H9 (cell line): ENCODE measurements at regions not wholly inside any gene's neighbourhood (a gene's known extent, or its start where the extent isn't known, plus 50 kb on each side); places are given as distances from the start of the nearest gene placed in this dataset.

Experiments
- DNase-seq: peaks from one replicate; pipeline ENCODE4 v3.0.0-alpha.2; 2017
- H2AFZ ChIP-seq: one replicate; pipeline ENCODE4 v1.6.1; 2013; ENCODE audit warnings: mild to moderate bottlenecking, low read length, control low read depth, moderate library complexity
- H2AK5ac ChIP-seq: 2 replicates; pipeline ENCODE4 v1.6.1; 2013; ENCODE audit warnings: low read length, control low read depth, mixed read lengths; ENCODE audit not compliant: insufficient read length
- H2BK120ac ChIP-seq: one replicate; pipeline ENCODE4 v1.6.1; 2013; ENCODE audit warnings: low read depth, mild to moderate bottlenecking, low read length, control low read depth, inconsistent platforms; ENCODE audit not compliant: poor library complexity, severe bottlenecking
- H2BK12ac ChIP-seq: 2 replicates; pipeline ENCODE4 v1.6.1; 2013; ENCODE audit warnings: low read length, control low read depth, mixed read lengths, low read depth; ENCODE audit not compliant: insufficient read length
- H2BK15ac ChIP-seq: 2 replicates; pipeline ENCODE4 v1.6.1; 2013; ENCODE audit warnings: low read depth, low read length, control low read depth
- H2BK20ac ChIP-seq: one replicate; pipeline ENCODE4 v1.6.1; 2013; ENCODE audit warnings: low read depth, mild to moderate bottlenecking, low read length, control low read depth, inconsistent platforms; ENCODE audit not compliant: poor library complexity, severe bottlenecking
- H2BK5ac ChIP-seq: 2 replicates; pipeline ENCODE4 v1.6.1; 2013; ENCODE audit warnings: low read length, control low read depth, mixed read lengths; ENCODE audit not compliant: insufficient read length
- H3K14ac ChIP-seq: 2 replicates; pipeline ENCODE4 v1.6.1; 2013; ENCODE audit warnings: low read length, control low read depth; ENCODE audit not compliant: insufficient read depth
- H3K18ac ChIP-seq: 2 replicates; pipeline ENCODE4 v1.6.1; 2013; ENCODE audit warnings: low read depth, mild to moderate bottlenecking, mixed read lengths, low read length, control low read depth; ENCODE audit not compliant: insufficient read length
- H3K23ac ChIP-seq: 2 replicates; pipeline ENCODE4 v1.6.1; 2013; ENCODE audit warnings: low read length, control low read depth, mixed read lengths, low read depth; ENCODE audit not compliant: insufficient read length
- H3K23me2 ChIP-seq: 2 replicates; pipeline ENCODE4 v1.6.1; 2013; ENCODE audit warnings: low read depth, mild to moderate bottlenecking, mixed read lengths, low read length, control low read depth; ENCODE audit not compliant: insufficient read length, poor library complexity, severe bottlenecking
- H3K27ac ChIP-seq: 2 replicates; pipeline ENCODE4 v1.5.1; 2013; ENCODE audit warnings: low read length, control low read depth, mixed read lengths, low read depth; ENCODE audit not compliant: insufficient read length
- H3K27me3 ChIP-seq: 2 replicates; pipeline ENCODE4 v1.6.1; 2013; ENCODE audit warnings: low read length, control low read depth, inconsistent platforms; ENCODE audit not compliant: insufficient read depth
- H3K4ac ChIP-seq: 2 replicates; pipeline ENCODE4 v1.6.1; 2013; ENCODE audit warnings: low read depth, mild to moderate bottlenecking, control low read depth, inconsistent platforms, low read length, moderate library complexity
- H3K4me1 ChIP-seq: 2 replicates; pipeline ENCODE4 v1.6.1; 2013; ENCODE audit warnings: low read length, control low read depth, inconsistent platforms; ENCODE audit not compliant: insufficient read depth
- H3K4me2 ChIP-seq: 2 replicates; pipeline ENCODE4 v1.6.1; 2013; ENCODE audit warnings: low read length, control low read depth, mixed read lengths; ENCODE audit not compliant: insufficient read length, insufficient read depth
- H3K56ac ChIP-seq: 2 replicates; pipeline ENCODE4 v1.6.1; 2013; ENCODE audit warnings: low read depth, mild to moderate bottlenecking, mixed read lengths, low read length, control low read depth; ENCODE audit not compliant: insufficient read length
- H3K79me1 ChIP-seq: 2 replicates; pipeline ENCODE4 v1.6.1; 2013; ENCODE audit warnings: low read depth, mild to moderate bottlenecking, moderate library complexity, low read length, control low read depth, inconsistent platforms; ENCODE audit not compliant: insufficient read depth, poor library complexity, severe bottlenecking
- H3K79me2 ChIP-seq: 2 replicates; pipeline ENCODE4 v1.6.1; 2013; ENCODE audit warnings: low read length, control low read depth, inconsistent platforms; ENCODE audit not compliant: insufficient read depth
- H3K9ac ChIP-seq: 2 replicates; pipeline ENCODE4 v1.6.1; 2013; ENCODE audit warnings: low read length, control low read depth, mixed read lengths; ENCODE audit not compliant: insufficient read length; ENCODE audit errors: extremely low read depth
- H3K9me3 ChIP-seq: one replicate; pipeline ENCODE4 v1.6.1; 2013; ENCODE audit warnings: low read depth, low read length, inconsistent platforms; ENCODE audit not compliant: control insufficient read depth
- H3T11ph ChIP-seq: one replicate; pipeline ENCODE4 v1.6.1; 2013; ENCODE audit warnings: mild to moderate bottlenecking, low read length, control low read depth, inconsistent platforms
- H4K20me1 ChIP-seq: one replicate; pipeline ENCODE4 v1.6.1; 2013; ENCODE audit not compliant: control insufficient read depth, insufficient read length, insufficient read depth
- H4K5ac ChIP-seq: 2 replicates; pipeline ENCODE4 v1.6.1; 2013; ENCODE audit warnings: low read depth, mild to moderate bottlenecking, mixed read lengths, low read length, control low read depth; ENCODE audit not compliant: insufficient read length
- H4K8ac ChIP-seq: replicated peaks from 2 replicates; pipeline ENCODE4 v1.6.1; 2013; ENCODE audit warnings: low read length, control low read depth, mixed read lengths, low read depth; ENCODE audit not compliant: insufficient read length
- H4K91ac ChIP-seq: 2 replicates; pipeline ENCODE4 v1.6.1; 2013; ENCODE audit warnings: low read depth, mild to moderate bottlenecking, moderate library complexity, mixed read lengths, low read length, control low read depth; ENCODE audit not compliant: insufficient read length
- H3K27ac Mint-ChIP-seq, 3 experiments: 2 replicates in 2 of 3; 3 replicates in 1 of 3; pipeline ENCODE4 v1.8.0; 2020 to 2021; ENCODE audit warnings: mixed read lengths in 3 of 3, mild to moderate bottlenecking in 1 of 3, moderate library complexity in 1 of 3
- H3K27me3 Mint-ChIP-seq: 2 replicates; pipeline ENCODE4 v1.8.0; 2021; ENCODE audit warnings: low read depth, mild to moderate bottlenecking, moderate library complexity, mixed read lengths
- H3K36me3 Mint-ChIP-seq, 3 experiments: 2 replicates in 2 of 3; 3 replicates in 1 of 3; pipeline ENCODE4 v1.8.0; 2020 to 2021; ENCODE audit warnings: low read depth in 3 of 3, mixed read lengths in 3 of 3; ENCODE audit not compliant: insufficient read depth in 1 of 3
- H3K4me1 Mint-ChIP-seq, 2 experiments: 2 replicates each; pipeline ENCODE4 v1.8.0; 2020; ENCODE audit warnings: mixed read lengths in 2 of 2
- H3K4me3 Mint-ChIP-seq, 2 experiments: 2 replicates in 1 of 2; 3 replicates in 1 of 2; pipeline ENCODE4 v1.8.0; 2020 to 2021; ENCODE audit warnings: mild to moderate bottlenecking in 2 of 2, mixed read lengths in 2 of 2, moderate library complexity in 1 of 2
- H3K9me3 Mint-ChIP-seq, 2 experiments: 2 replicates in 1 of 2; 3 replicates in 1 of 2; pipeline ENCODE4 v1.8.0; 2020; ENCODE audit warnings: mild to moderate bottlenecking in 2 of 2, mixed read lengths in 2 of 2, moderate library complexity in 1 of 2
- CTCF ChIP-seq: fragments of 200-600 bp; sonication (generic); conservative IDR thresholded peaks from 3 replicates; pipeline ENCODE4 v1.8.0; 2021; ENCODE audit warnings: antibody characterized with exemption, mild to moderate bottlenecking
- WGBS: extraction: QIAGEN DNeasy Blood & Tissue Kit; methylation state at CpG from one replicate; pipeline ENCODE4 v1.1.7; 2013; ENCODE audit warnings: missing lambda C conversion rate, low lambda C conversion rate, mixed read lengths; ENCODE audit not compliant: insufficient read length; ENCODE audit errors: extremely low coverage; 5-methylcytosine and 5-hydroxymethylcytosine counted together

- no peaks in the 10 kb centered on the region for H3K9me3 ChIP-seq
- TF ChIP-seq CTCF: no peak
- H3T11ph ChIP-seq: no peak overlapping the region
- H4K5ac ChIP-seq: no peak overlapping the region
- no peaks in the 10 kb centered on the region for H3K27me3 ChIP-seq
- no peak overlapping the region for H3K4ac ChIP-seq
- H3K18ac ChIP-seq: no peak overlapping the region
- H2AK5ac ChIP-seq: no peak overlapping the region
- Mint-ChIP-seq H3K27me3 (no peaks in the 10 kb centered on the region), H3K36me3 (no peaks in the 10 kb centered on the region), H3K4me3 (no peak overlapping the region), H3K4me1 (peaks cover 10 to 21% of the 10 kb centered on the region in 2 experiments), H3K9me3 (no peaks in the 10 kb centered on the region), H3K27ac (no peak overlapping the region)
- no peak overlapping the region for H4K91ac ChIP-seq
- H2BK12ac ChIP-seq: no peak overlapping the region
- no peak overlapping the region for H2BK15ac ChIP-seq
- H2BK120ac ChIP-seq: no peak overlapping the region
- H3K23ac ChIP-seq: no peak overlapping the region
- H3K4me2 ChIP-seq: no peak overlapping the region
- no peak overlapping the region for H3K9ac ChIP-seq
- H2BK5ac ChIP-seq: no peak overlapping the region
- H3K27ac ChIP-seq: no peak overlapping the region
- H3K56ac ChIP-seq: no peak overlapping the region
- no peak overlapping the region for H2BK20ac ChIP-seq
- DNase-seq: no peak
- no CpG with 5 or more reads among the region's 5 CpGs for WGBS
- no peaks in the 10 kb centered on the region for H3K79me2 ChIP-seq
- no peak overlapping the region for H2AFZ ChIP-seq
- H4K20me1 ChIP-seq: no peaks in the 10 kb centered on the region
- no peaks in the 10 kb centered on the region for H3K79me1 ChIP-seq
- H3K4me1 ChIP-seq: 0 out of 2 replicates have a peak, but pooled peaks cover under 1% of the 10 kb centered on the region
- H4K8ac ChIP-seq: no peak overlapping the region
- no peak overlapping the region for H3K14ac ChIP-seq
- H3K23me2 ChIP-seq: no peaks in the 10 kb centered on the region
Measured at GRCh38 chr10:29063806-29064644, 224.8 kb upstream of the LYZL1 start.
